GM18499 (cell line): ENCODE measurements at regions not wholly inside any gene's neighbourhood (a gene's known extent, or its start where the extent isn't known, plus 50 kb on each side); places are given as distances from the start of the nearest gene placed in this dataset.
"Not testable (repeated sequence)": the region's sequence is repeated elsewhere in the genome, so short reads cannot be mapped to it uniquely, and the experiment has no call there.

Experiments used
- ATAC-seq: cut with Tn5 transposase; IDR thresholded peaks from one replicate; pipeline ENCODE4 v1.9.1; 2021; ENCODE audit warnings: moderate number of reproducible peaks; ENCODE audit not compliant: insufficient read depth, unreplicated experiment

GRCh38 chr2:8234757-8235374, 447.0 kb upstream of the ID2 start:
- ATAC-seq = peak; percentile 83

- no peak for ATAC-seq
Observed at GRCh38 chr2:8235419-8235818, 446.4 kb upstream of the ID2 start.

- no peak for ATAC-seq
Observed at GRCh38 chr2:8236391-8236790, 445.5 kb upstream of the ID2 start.

GRCh38 chr2:8238521-8239230, 443.2 kb upstream of the ID2 start:
- no peak for ATAC-seq

- ATAC-seq = no peak
Observed at GRCh38 chr2:8239531-8240088, 442.2 kb upstream of the ID2 start.

- no peak for ATAC-seq
Observed at GRCh38 chr2:8241317-8241716, 440.5 kb upstream of the ID2 start.

GRCh38 chr2:8242739-8243138, 439.1 kb upstream of the ID2 start:
- no peak for ATAC-seq

- ATAC-seq = no peak
Observed at GRCh38 chr2:8243748-8244400, 438.0 kb upstream of the ID2 start.

- no peak for ATAC-seq
Observed at GRCh38 chr2:8244639-8245038, 437.2 kb upstream of the ID2 start.

GRCh38 chr2:8246137-8246536, 435.7 kb upstream of the ID2 start:
- ATAC-seq = no peak

GRCh38 chr2:8247905-8248622, 433.8 kb upstream of the ID2 start:
- ATAC-seq = no peak

GRCh38 chr2:8248623-8248957, 433.3 kb upstream of the ID2 start:
- no peak for ATAC-seq

- no peak for ATAC-seq
Observed at GRCh38 chr2:8249141-8249540, 432.7 kb upstream of the ID2 start.

- no peak for ATAC-seq
Observed at GRCh38 chr2:8249769-8250168, 432.1 kb upstream of the ID2 start.

- ATAC-seq = not testable (repeated sequence)
Observed at GRCh38 chr2:8250290-8250689, 431.6 kb upstream of the ID2 start.

- no peak for ATAC-seq
Observed at GRCh38 chr2:8251291-8251690, 430.6 kb upstream of the ID2 start.

GRCh38 chr2:8251856-8252255, 430.0 kb upstream of the ID2 start:
- ATAC-seq = no peak

- peak; percentile 74 for ATAC-seq
Observed at GRCh38 chr2:8252997-8253694, 428.7 kb upstream of the ID2 start.

GRCh38 chr2:8253781-8254180, 428.1 kb upstream of the ID2 start:
- ATAC-seq = no peak

GRCh38 chr2:8254214-8254613, 427.6 kb upstream of the ID2 start:
- not testable (repeated sequence) for ATAC-seq
